ENCODE measurements at regions not wholly inside any gene's neighbourhood (a gene's known extent, or its start where the extent isn't known, plus 50 kb on each side); places are given as distances from the start of the nearest gene placed in this dataset.
"Not testable (repeated sequence)": the region's sequence is repeated elsewhere in the genome, so short reads cannot be mapped to it uniquely, and the experiment has no call there.

GRCh38 chr11:122557163-122557562, 98.4 kb upstream of the UBASH3B start:
- not testable (repeated sequence) for TF ChIP-seq CTCF (conservative IDR thresholded peaks at IDR 0.05; ENCODE audit: low read depth, low read length); EZH2 (IDR thresholded peaks at IDR 0.05; ENCODE audit: low read length, unreplicated experiment)

Data from PC-3 (cell line).